OCI-LY1 (cell line): ENCODE measurements at regions not wholly inside any gene's neighbourhood (a gene's known extent, or its start where the extent isn't known, plus 50 kb on each side); places are given as distances from the start of the nearest gene placed in this dataset.

Experiments used
- EZH2 ChIP-seq: fragments of 200-600 bp; sonication (generic), shearing (Covaris generic); IDR thresholded peaks from 2 replicates; pipeline ENCODE4 v1.8.0; 2017; ENCODE audit warnings: borderline replicate concordance, mixed run types, mild to moderate bottlenecking, antibody characterized with exemption, low read length, moderate library complexity, mixed read lengths
- TF ChIP-seq, protein P1 (sequence below): fragments of 200-600 bp; sonication (generic), shearing (Covaris generic); IDR thresholded peaks from 2 replicates; pipeline ENCODE4 v1.5.1; 2017; ENCODE audit warnings: mild to moderate bottlenecking, antibody characterized with exemption, low read length, moderate library complexity, mixed read lengths

DNA sequence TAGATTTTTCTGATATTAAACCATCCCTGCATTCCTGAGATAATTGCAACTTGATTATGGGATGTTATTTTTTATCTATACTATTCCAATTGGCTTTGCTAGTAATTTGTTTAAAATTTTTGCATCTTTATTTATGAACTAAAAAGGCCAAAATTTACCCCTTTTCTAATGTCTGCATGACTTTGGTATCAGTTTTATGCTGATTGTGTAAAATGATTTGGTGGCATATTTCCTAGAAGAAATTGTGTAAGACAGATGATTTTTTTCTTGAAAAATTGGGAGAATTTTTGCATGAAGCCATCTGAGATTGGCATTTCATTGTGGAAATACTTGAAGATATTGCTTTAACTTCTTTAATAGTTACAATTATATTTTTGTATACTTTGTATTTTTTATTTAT is 183.8 kb upstream of the TBL1XR1 start:
- TF ChIP-seq, protein P1, sequence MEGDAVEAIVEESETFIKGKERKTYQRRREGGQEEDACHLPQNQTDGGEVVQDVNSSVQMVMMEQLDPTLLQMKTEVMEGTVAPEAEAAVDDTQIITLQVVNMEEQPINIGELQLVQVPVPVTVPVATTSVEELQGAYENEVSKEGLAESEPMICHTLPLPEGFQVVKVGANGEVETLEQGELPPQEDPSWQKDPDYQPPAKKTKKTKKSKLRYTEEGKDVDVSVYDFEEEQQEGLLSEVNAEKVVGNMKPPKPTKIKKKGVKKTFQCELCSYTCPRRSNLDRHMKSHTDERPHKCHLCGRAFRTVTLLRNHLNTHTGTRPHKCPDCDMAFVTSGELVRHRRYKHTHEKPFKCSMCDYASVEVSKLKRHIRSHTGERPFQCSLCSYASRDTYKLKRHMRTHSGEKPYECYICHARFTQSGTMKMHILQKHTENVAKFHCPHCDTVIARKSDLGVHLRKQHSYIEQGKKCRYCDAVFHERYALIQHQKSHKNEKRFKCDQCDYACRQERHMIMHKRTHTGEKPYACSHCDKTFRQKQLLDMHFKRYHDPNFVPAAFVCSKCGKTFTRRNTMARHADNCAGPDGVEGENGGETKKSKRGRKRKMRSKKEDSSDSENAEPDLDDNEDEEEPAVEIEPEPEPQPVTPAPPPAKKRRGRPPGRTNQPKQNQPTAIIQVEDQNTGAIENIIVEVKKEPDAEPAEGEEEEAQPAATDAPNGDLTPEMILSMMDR, result no peak
- TF ChIP-seq EZH2, result no peak
